Cerebellar nuclear complex (tissue), 1 donor: ENCODE measurements at regions not wholly inside any gene's neighbourhood (a gene's known extent, or its start where the extent isn't known, plus 50 kb on each side); places are given as distances from the start of the nearest gene placed in this dataset.
"Not testable (repeated sequence)": the region's sequence is repeated elsewhere in the genome, so short reads cannot be mapped to it uniquely, and the experiment has no call there.

Source experiments
- DNase-seq, 2 experiments: peaks; one replicate each; lab custom pipeline; 2025; lab: John Stamatoyannopoulos, UW

- DNase-seq = no peak
Measured at GRCh38 chr6:43884652-43885022, 114.6 kb downstream of the VEGFA start.

- no peak for DNase-seq
Measured at GRCh38 chr6:43883847-43884651, 114.0 kb downstream of the VEGFA start.

- DNase-seq = not testable (repeated sequence)
Measured at GRCh38 chr6:43882690-43883448, 112.9 kb downstream of the VEGFA start.

- DNase-seq = no peak
Measured at GRCh38 chr6:43880236-43881137, 110.5 kb downstream of the VEGFA start.

- no peak for DNase-seq
Measured at GRCh38 chr6:43879722-43880121, 109.7 kb downstream of the VEGFA start.

GRCh38 chr6:43878823-43879495 lies 108.9 kb downstream of the VEGFA start:
- DNase-seq = no peak

- DNase-seq = no peak
Measured at GRCh38 chr6:43878127-43878634, 108.2 kb downstream of the VEGFA start.

- DNase-seq = no peak
Measured at GRCh38 chr6:43877463-43878126, 107.6 kb downstream of the VEGFA start.

- DNase-seq = peak in 1 of 2 experiments; percentile 3
Measured at GRCh38 chr6:43877036-43877435, 107.0 kb downstream of the VEGFA start.

- no peak for DNase-seq
Measured at GRCh38 chr6:43876602-43877001, 106.6 kb downstream of the VEGFA start.

GRCh38 chr6:43875849-43876572 lies 106.0 kb downstream of the VEGFA start:
- no peak for DNase-seq

- DNase-seq = no peak
Measured at GRCh38 chr6:43874814-43875590, 105.0 kb downstream of the VEGFA start.

GRCh38 chr6:43873806-43874714 lies 104.0 kb downstream of the VEGFA start:
- no peak for DNase-seq

GRCh38 chr6:43871933-43872332 lies 101.9 kb downstream of the VEGFA start:
- DNase-seq = no peak

- no peak for DNase-seq
Measured at GRCh38 chr6:43871284-43871683, 101.3 kb downstream of the VEGFA start.

GRCh38 chr6:43870660-43871061 lies 100.7 kb downstream of the VEGFA start:
- DNase-seq = no peak

GRCh38 chr6:43869792-43870659 lies 100.0 kb downstream of the VEGFA start:
- DNase-seq = no peak
